ENCODE measurements at regions not wholly inside any gene's neighbourhood (a gene's known extent, or its start where the extent isn't known, plus 50 kb on each side); places are given as distances from the start of the nearest gene placed in this dataset.

DNA sequence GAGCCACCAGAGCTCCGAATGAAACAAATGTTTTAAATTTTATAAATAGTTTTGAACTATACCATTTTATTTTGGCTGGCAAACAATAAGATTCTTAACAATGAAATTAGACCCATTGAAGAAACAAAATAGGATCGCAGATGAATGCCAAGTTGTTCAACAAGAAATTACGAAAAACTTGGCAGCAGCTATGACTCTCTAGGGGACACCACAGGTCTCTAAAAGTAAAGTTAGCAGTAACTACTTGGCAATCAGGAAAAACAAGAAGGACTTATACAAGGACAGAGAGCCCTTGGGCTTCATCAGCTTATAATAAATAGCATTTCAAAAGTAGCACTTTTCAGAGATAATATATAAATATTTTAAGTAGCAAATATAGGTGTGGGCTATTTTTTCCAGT is 603.8 kb upstream of the PSMD7 start:
- Histone ChIP-seq H3K36me3 (replicated peaks) (no peaks in the 10 kb centered on the region), H3K4me3 (ENCODE audit: low read depth, low read length) (no peak overlapping the region), H3K27me3 (replicated peaks) (no peaks in the 10 kb centered on the region), H3K27ac (no peak overlapping the region)
- DNase-seq = no peak
- in situ Hi-C loops (cut with HindIII; ENCODE audit: low pct_ligation_motif_present, low sequenced_read_pairs) = no loop called here
- TF ChIP-seq, protein P1, sequence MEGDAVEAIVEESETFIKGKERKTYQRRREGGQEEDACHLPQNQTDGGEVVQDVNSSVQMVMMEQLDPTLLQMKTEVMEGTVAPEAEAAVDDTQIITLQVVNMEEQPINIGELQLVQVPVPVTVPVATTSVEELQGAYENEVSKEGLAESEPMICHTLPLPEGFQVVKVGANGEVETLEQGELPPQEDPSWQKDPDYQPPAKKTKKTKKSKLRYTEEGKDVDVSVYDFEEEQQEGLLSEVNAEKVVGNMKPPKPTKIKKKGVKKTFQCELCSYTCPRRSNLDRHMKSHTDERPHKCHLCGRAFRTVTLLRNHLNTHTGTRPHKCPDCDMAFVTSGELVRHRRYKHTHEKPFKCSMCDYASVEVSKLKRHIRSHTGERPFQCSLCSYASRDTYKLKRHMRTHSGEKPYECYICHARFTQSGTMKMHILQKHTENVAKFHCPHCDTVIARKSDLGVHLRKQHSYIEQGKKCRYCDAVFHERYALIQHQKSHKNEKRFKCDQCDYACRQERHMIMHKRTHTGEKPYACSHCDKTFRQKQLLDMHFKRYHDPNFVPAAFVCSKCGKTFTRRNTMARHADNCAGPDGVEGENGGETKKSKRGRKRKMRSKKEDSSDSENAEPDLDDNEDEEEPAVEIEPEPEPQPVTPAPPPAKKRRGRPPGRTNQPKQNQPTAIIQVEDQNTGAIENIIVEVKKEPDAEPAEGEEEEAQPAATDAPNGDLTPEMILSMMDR (IDR thresholded peaks at IDR 0.05; ENCODE audit: low read depth, low read length, missing control alignments) = no peak

DNA sequence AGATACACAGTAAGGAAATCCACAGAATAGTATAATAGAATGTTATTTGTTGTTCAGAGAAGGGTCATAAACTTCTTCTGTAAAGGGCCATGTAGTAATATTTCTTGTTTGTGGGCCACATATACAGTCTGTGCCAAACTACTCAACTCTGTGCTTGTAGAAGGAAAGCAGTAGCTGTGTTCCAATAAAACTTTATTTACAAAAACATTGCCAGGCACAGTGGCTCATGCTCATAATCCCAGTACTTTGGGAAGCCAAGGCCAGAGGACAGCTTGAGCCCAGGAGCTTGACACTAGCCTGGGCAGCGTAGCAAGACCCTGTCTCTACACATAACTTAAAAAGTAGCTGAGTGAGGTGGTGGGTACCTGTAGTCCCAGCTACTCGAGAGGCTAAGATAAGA is 612.8 kb upstream of the PSMD7 start:
- TF ChIP-seq, protein P1 (IDR thresholded peaks at IDR 0.05; ENCODE audit: low read depth, low read length, missing control alignments) = no peak
- Histone ChIP-seq H3K27me3 (replicated peaks) (no peaks in the 10 kb centered on the region), H3K27ac (no peak overlapping the region), H3K36me3 (replicated peaks) (no peaks in the 10 kb centered on the region), H3K4me3 (ENCODE audit: low read depth, low read length) (no peak overlapping the region)
- in situ Hi-C loops (cut with HindIII; ENCODE audit: low pct_ligation_motif_present, low sequenced_read_pairs) = no loop called here
- DNase-seq = no peak

DNA sequence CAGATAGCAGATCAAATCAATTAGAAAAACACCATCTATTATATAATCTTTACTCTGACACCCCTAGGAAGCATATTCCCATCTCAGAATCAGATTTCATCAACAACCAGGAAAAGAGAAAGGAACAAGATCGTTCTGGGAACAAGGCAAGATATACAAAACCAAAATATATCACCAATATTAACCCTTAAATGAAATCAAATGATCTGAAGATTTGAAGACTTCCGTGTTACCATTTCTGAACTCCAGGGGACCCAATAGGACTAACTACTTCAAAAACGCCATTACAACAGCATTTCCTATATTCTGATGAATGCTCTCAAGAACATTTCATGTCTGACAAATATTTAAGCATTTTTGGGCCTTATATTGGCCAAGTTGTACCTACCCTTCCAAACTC is 624.2 kb upstream of the ZFHX3 start:
- in situ Hi-C loops (cut with HindIII; ENCODE audit: low pct_ligation_motif_present, low sequenced_read_pairs) = no loop called here
- Histone ChIP-seq H3K27me3 (replicated peaks) (no peaks in the 10 kb centered on the region), H3K4me3 (ENCODE audit: low read depth, low read length) (no peak overlapping the region), H3K27ac (no peak overlapping the region), H3K36me3 (replicated peaks) (no peaks in the 10 kb centered on the region)
- DNase-seq = no peak
- TF ChIP-seq, protein P1 (IDR thresholded peaks at IDR 0.05; ENCODE audit: low read depth, low read length, missing control alignments) = no peak

GRCh38 chr16:73670836-73671820 is 623.2 kb upstream of the ZFHX3 start:
- H3K27ac ChIP-seq = no peak overlapping the region
- no peaks in the 10 kb centered on the region for H3K36me3 ChIP-seq (replicated peaks)
- in situ Hi-C loops (cut with HindIII; ENCODE audit: low pct_ligation_motif_present, low sequenced_read_pairs) = no loop called here
- no peak for DNase-seq
- H3K27me3 ChIP-seq (replicated peaks) = no peaks in the 10 kb centered on the region
- H3K4me3 ChIP-seq (ENCODE audit: low read depth, low read length) = no peak overlapping the region
- TF ChIP-seq, protein P1 (IDR thresholded peaks at IDR 0.05; ENCODE audit: low read depth, low read length, missing control alignments) = no peak

- TF ChIP-seq, protein P1 (IDR thresholded peaks at IDR 0.05; ENCODE audit: low read depth, low read length, missing control alignments) = no peak
- Histone ChIP-seq H3K4me3 (ENCODE audit: low read depth, low read length) (no peak overlapping the region), H3K36me3 (replicated peaks) (no peaks in the 10 kb centered on the region), H3K27me3 (replicated peaks) (no peaks in the 10 kb centered on the region), H3K27ac (no peak overlapping the region)
- DNase-seq = no peak
- in situ Hi-C loops (cut with HindIII; ENCODE audit: low pct_ligation_motif_present, low sequenced_read_pairs) = no loop called here
Measured at GRCh38 chr16:73669535-73670274, 621.8 kb upstream of the ZFHX3 start.
